GM12865 (cell line): ENCODE measurements at regions not wholly inside any gene's neighbourhood (a gene's known extent, or its start where the extent isn't known, plus 50 kb on each side); places are given as distances from the start of the nearest gene placed in this dataset.

ENCODE experiments used
- DNase-seq: peaks from one replicate; pipeline ENCODE4 v3.0.0; 2010; ENCODE audit warnings: low read depth
- H3K4me3 ChIP-seq: 2 replicates; pipeline ENCODE4 v1.5.1; 2011; ENCODE audit warnings: mild to moderate bottlenecking, low read depth, low read length, control low read depth
- TF ChIP-seq, protein P1 (sequence below): IDR thresholded peaks from 2 replicates; pipeline ENCODE4 v1.5.1; 2011; ENCODE audit warnings: low read length, control low read depth, low read depth, inconsistent platforms; ENCODE audit not compliant: insufficient read depth; ENCODE audit errors: missing control alignments

DNA sequence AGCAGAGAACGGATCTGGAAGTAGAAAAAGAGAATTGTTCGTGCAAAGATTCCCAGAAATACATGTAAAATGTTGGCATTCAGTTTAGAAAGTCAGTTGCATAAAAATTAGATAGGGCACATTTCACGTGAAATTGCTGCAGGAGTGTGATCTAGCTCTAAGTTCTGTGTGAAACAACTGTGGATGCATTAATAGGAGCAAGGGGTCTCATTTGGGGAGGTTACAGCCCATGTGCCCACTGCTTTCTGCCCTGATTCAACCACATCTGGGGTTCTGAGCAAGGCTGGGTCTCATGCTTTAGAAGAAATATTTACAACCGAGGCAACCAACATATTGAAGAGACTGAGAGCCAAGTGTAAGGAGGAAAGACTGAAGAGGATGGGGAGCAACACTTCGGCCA, 639.0 kb downstream of the BCOR start:
- TF ChIP-seq, protein P1, sequence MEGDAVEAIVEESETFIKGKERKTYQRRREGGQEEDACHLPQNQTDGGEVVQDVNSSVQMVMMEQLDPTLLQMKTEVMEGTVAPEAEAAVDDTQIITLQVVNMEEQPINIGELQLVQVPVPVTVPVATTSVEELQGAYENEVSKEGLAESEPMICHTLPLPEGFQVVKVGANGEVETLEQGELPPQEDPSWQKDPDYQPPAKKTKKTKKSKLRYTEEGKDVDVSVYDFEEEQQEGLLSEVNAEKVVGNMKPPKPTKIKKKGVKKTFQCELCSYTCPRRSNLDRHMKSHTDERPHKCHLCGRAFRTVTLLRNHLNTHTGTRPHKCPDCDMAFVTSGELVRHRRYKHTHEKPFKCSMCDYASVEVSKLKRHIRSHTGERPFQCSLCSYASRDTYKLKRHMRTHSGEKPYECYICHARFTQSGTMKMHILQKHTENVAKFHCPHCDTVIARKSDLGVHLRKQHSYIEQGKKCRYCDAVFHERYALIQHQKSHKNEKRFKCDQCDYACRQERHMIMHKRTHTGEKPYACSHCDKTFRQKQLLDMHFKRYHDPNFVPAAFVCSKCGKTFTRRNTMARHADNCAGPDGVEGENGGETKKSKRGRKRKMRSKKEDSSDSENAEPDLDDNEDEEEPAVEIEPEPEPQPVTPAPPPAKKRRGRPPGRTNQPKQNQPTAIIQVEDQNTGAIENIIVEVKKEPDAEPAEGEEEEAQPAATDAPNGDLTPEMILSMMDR = no peak
- no peak overlapping the region for H3K4me3 ChIP-seq

DNA sequence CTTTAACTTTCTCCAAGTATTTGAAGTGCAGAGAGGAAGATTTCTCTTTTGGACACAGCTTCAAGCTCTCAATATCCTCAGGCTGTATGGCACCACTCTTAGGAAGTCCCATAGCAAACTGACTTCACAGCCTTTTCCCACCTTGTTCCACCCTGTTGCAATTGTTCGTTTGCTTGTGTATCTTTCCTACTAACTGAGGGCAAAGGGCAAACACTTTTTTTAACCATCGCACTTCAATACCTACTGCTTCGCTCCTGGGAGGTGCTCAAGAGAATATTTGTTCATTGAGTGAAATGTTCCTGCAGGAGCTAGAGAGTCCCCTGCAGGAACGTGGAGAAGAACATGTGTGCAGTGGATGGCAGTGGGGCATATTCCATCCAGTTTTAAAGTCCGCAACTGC, 638.6 kb downstream of the BCOR start:
- H3K4me3 ChIP-seq = no peak overlapping the region
- TF ChIP-seq, protein P1 = no peak

More for the DNA sequence above, 639.0 kb downstream of the BCOR start:
- no peak for DNase-seq

DNA sequence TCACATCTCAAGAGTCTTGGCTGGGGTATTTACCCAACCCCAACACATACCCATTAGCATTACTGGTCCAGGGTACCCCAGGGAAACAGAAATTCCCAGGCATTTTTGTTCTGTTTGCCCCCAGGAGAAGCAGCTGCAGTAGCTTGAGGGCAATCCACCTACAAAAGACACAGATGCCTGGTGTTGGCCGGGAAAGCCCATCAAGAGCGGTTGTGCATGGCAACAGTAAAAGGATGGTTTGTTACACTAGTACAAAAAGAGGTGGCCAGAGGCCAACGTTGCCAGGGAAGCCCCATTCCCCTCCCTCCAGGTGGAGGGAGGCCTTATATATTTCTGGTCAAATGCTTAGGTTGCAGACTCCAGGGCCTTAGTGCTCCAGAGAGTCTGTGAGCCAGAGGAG, 637.8 kb downstream of the BCOR start:
- H3K4me3 ChIP-seq = no peak overlapping the region
- TF ChIP-seq, protein P1 = no peak

More for the DNA sequence above, 638.6 kb downstream of the BCOR start:
- no peak for DNase-seq

DNA sequence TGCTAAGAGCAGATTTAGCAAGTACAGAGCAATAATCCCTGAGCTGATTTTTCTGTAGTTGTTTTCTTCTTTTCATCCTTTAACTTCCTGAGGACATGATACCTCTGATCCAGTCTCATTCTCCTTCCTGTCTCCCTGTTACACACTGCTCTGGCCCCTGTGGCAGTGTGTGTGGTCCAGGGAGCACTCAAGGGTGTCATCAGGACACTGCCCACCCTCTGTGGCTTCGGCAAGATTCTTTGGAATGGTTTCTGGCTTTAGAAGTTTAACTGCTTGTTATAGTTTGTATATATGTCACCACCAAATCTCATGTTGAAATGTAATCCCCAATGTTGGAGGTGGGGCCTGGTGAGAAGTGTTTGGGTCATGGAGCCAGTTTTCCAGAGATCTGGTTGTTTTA, 637.3 kb downstream of the BCOR start:
- DNase-seq = no peak
- no peak overlapping the region for H3K4me3 ChIP-seq
- TF ChIP-seq, protein P1 = no peak

More for the DNA sequence above, 637.8 kb downstream of the BCOR start:
- no peak for DNase-seq

DNA sequence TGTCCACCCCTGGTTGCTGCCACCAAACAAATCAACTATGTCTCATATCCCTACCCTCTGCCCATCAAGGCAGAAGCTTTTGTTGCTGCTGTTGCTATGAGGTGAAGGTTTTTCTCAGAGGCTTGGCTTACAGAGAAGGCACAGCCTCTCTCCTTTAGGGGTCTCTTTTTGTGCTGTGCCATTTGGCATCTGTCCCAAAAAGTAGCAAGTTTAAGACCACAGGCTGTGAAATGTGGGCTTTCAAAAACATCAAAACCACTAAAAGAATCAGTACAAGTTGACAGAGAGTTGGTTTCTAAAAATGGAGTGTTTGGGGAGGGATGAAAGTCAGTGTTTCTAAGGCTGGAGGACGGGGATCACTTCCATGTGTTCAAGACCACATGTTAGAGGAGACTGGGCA, 634.9 kb downstream of the BCOR start:
- H3K4me3 ChIP-seq = no peak overlapping the region
- DNase-seq = no peak
- TF ChIP-seq, protein P1 = no peak

DNA sequence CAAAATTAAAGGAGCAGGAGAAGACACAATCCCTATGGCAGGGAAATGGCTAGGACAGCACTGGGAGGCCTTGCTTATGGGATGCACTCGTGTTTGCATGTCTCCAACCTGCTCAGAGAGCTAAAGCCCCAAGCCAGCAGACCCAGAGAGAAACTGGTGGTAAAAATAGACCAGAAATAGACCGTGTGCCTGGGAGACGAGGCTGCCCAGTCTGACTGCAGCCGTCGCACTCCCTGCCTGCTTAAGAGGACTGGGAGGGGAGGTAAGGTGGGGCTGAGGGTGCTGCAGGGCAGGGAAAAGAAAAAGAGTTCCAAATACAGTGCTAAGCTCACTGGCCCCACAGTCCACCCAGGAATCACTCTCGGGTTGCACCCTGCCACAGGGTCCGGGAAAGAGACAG, 633.5 kb downstream of the BCOR start:
- DNase-seq = no peak
- no peak overlapping the region for H3K4me3 ChIP-seq
- TF ChIP-seq, protein P1 = no peak

DNA sequence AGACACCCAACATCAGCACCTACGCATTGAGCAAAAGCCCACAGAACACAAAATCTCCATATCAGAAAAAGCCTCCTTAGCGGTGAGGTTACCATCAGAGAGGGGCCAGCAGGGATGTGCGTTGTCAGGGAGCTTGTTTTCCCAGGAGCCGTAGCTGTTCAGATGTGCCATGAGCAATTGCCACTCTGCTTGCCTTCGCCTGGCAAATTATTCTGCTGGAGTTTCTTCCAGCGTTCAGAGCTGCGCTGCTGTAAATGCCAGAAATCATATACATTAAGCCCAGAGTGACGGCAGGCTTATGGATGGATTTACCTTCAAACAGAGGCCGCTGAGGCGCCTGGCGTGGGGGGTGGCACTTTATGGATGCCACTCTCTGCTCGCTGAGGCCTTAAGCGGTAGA, 632.3 kb downstream of the BCOR start:
- DNase-seq = no peak
- TF ChIP-seq, protein P1 = no peak
- H3K4me3 ChIP-seq = no peak overlapping the region
